Calu3 (cell line): ENCODE measurements at regions not wholly inside any gene's neighbourhood (a gene's known extent, or its start where the extent isn't known, plus 50 kb on each side); places are given as distances from the start of the nearest gene placed in this dataset.

Experiments used
- BruUV-seq: library from RNA; stranded (reverse); fragments of 400-500 nt; replicated peaks from 2 replicates; lab custom pipeline; 2021; lab: Mats Ljungman, UMichigan
- CTCF ChIA-PET: fragments of 300-600 bp; sonication (Branson Sonifier 250); formaldehyde crosslinking; loops from one replicate; lab custom pipeline; 2022; ENCODE audit warnings: antibody characterized with exemption; lab: Charles Lee
- DNase-seq: peaks from one replicate; pipeline ENCODE4 v3.0.0; 2022
- H3K27ac Mint-ChIP-seq: one replicate; pipeline ENCODE4 v1.8.0; 2022; ENCODE audit warnings: mixed read lengths; ENCODE audit not compliant: unreplicated experiment
- H3K27me3 Mint-ChIP-seq: one replicate; pipeline ENCODE4 v1.8.0; 2022; ENCODE audit warnings: mixed read lengths; ENCODE audit not compliant: unreplicated experiment
- H3K36me3 Mint-ChIP-seq: one replicate; pipeline ENCODE4 v1.8.0; 2022; ENCODE audit warnings: mild to moderate bottlenecking, moderate library complexity, mixed read lengths; ENCODE audit not compliant: insufficient read depth, unreplicated experiment
- H3K4me1 Mint-ChIP-seq: one replicate; pipeline ENCODE4 v1.8.0; 2022; ENCODE audit warnings: mild to moderate bottlenecking, low read depth, mixed read lengths; ENCODE audit not compliant: unreplicated experiment
- H3K4me3 Mint-ChIP-seq: one replicate; pipeline ENCODE4 v1.8.0; 2022; ENCODE audit warnings: mild to moderate bottlenecking, low read depth, moderate library complexity, mixed read lengths; ENCODE audit not compliant: unreplicated experiment
- H3K9me3 Mint-ChIP-seq: one replicate; pipeline ENCODE4 v1.8.0; 2022; ENCODE audit warnings: low read depth, mixed read lengths; ENCODE audit not compliant: unreplicated experiment
- intact Hi-C: fragments of 100-400 bp; cut with micrococcal nuclease; formaldehyde crosslinking; loops from one replicate; pipeline ENCODE4 v1.10.0; 2022; ENCODE audit not compliant: unreplicated experiment
- TF ChIP-seq, protein P1 (sequence below): fragments of 200-600 bp; IDR thresholded peaks from one replicate; pipeline ENCODE4 v1.8.0; 2022; ENCODE audit warnings: antibody characterized with exemption; ENCODE audit not compliant: unreplicated experiment

GRCh38 chrX:46404774-46405173 is 140.4 kb downstream of the ZNF674 start:
- no peak overlapping the region for H3K4me3 Mint-ChIP-seq
- peaks cover 4% of the 10 kb centered on the region for H3K9me3 Mint-ChIP-seq
- no peak for DNase-seq
- intact Hi-C loops = loop anchor here (10.0 kb wide), 1 partner anchor 1080 kb away; no protein-coding TSS in a partner anchor
- no peak overlapping the region for H3K27ac Mint-ChIP-seq
- no TSS peak for BruUV-seq
- no peaks in the 10 kb centered on the region for H3K27me3 Mint-ChIP-seq
- TF ChIP-seq, protein P1, sequence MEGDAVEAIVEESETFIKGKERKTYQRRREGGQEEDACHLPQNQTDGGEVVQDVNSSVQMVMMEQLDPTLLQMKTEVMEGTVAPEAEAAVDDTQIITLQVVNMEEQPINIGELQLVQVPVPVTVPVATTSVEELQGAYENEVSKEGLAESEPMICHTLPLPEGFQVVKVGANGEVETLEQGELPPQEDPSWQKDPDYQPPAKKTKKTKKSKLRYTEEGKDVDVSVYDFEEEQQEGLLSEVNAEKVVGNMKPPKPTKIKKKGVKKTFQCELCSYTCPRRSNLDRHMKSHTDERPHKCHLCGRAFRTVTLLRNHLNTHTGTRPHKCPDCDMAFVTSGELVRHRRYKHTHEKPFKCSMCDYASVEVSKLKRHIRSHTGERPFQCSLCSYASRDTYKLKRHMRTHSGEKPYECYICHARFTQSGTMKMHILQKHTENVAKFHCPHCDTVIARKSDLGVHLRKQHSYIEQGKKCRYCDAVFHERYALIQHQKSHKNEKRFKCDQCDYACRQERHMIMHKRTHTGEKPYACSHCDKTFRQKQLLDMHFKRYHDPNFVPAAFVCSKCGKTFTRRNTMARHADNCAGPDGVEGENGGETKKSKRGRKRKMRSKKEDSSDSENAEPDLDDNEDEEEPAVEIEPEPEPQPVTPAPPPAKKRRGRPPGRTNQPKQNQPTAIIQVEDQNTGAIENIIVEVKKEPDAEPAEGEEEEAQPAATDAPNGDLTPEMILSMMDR = no peak
- CTCF ChIA-PET = no interaction called here
- H3K36me3 Mint-ChIP-seq = no peaks in the 10 kb centered on the region
- peaks cover 13% of the 10 kb centered on the region for H3K4me1 Mint-ChIP-seq

- Mint-ChIP-seq H3K27me3 (no peaks in the 10 kb centered on the region), H3K4me3 (no peak overlapping the region), H3K9me3 (peaks cover 4% of the 10 kb centered on the region), H3K4me1 (no peaks in the 10 kb centered on the region), H3K27ac (no peak overlapping the region), H3K36me3 (no peaks in the 10 kb centered on the region)
- no TSS peak for BruUV-seq
- CTCF ChIA-PET = no interaction called here
- no peak for DNase-seq
- intact Hi-C loops = loop anchor here (10.0 kb wide), 1 partner anchor 1076 kb away; no protein-coding TSS in a partner anchor
- TF ChIP-seq, protein P1 = no peak
Observed at GRCh38 chrX:46400530-46401443, 144.4 kb downstream of the ZNF674 start.

DNA sequence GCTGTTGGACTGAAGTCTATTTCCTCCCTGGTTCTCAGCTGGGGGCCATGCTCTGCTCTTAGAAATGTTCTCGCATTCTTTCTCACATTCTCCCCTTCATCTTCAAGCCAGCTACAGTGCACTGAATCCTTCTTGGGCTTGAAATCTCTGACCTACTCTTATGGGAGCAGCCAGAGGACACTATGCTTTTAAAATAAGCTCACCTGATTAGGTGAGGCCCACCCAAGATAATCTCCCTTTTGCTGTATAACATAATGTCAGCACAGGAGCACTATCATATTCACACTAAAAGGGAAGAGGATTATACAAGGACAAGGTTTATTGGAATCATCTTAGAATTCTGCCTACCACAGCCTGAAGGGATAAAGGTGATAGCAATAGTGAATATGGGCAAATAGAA is 146.3 kb downstream of the ZNF674 start:
- no peaks in the 10 kb centered on the region for H3K4me1 Mint-ChIP-seq
- no peak overlapping the region for H3K27ac Mint-ChIP-seq
- H3K4me3 Mint-ChIP-seq = no peak overlapping the region
- peaks cover 4% of the 10 kb centered on the region for H3K9me3 Mint-ChIP-seq
- intact Hi-C loops = no loop called here
- CTCF ChIA-PET = interaction anchor here (0.8 kb wide), 1 partner anchor 17 kb away, joined by 3 read pairs; no protein-coding TSS in a partner anchor
- BruUV-seq = no TSS peak
- H3K27me3 Mint-ChIP-seq = no peaks in the 10 kb centered on the region
- DNase-seq = no peak
- TF ChIP-seq, protein P1 = no peak
- no peaks in the 10 kb centered on the region for H3K36me3 Mint-ChIP-seq

DNA sequence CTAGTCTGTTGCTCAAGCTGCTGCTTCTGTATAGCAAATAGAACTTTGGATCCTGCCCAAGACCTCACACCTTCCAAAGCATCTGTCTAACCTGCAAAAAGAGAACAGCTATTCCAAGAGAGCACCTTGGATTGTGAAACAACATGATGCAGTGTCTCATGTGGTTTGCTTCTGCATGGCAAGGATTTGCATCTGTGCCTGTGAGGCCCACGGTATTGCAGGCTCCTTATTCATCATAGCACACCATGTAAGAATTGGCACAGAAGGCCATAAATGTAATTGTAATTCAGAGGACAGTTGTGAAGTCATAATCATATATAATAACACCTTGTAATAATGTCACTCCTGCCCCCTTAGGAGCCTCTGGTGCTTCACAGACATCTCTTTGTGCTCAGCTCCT is 147.1 kb downstream of the ZNF674 start:
- intact Hi-C loops = no loop called here
- no peak for DNase-seq
- TF ChIP-seq, protein P1 = no peak

More for the DNA sequence above, 147.1 kb downstream of the ZNF674 start:
- CTCF ChIA-PET = interaction anchor here (0.8 kb wide), 1 partner anchor 17 kb away, joined by 3 read pairs; no protein-coding TSS in a partner anchor
- Mint-ChIP-seq H3K27me3 (no peaks in the 10 kb centered on the region), H3K4me1 (no peaks in the 10 kb centered on the region), H3K27ac (no peak overlapping the region), H3K36me3 (no peaks in the 10 kb centered on the region), H3K9me3 (peaks cover 4% of the 10 kb centered on the region), H3K4me3 (no peak overlapping the region)
- no TSS peak for BruUV-seq
